Fibroblast of lung (primary cell): ENCODE measurements at regions not wholly inside any gene's neighbourhood (a gene's known extent, or its start where the extent isn't known, plus 50 kb on each side); places are given as distances from the start of the nearest gene placed in this dataset.
"Not testable (repeated sequence)": the region's sequence is repeated elsewhere in the genome, so short reads cannot be mapped to it uniquely, and the experiment has no call there.

ENCODE experiments used
- DNase-seq, 2 donors: peaks; one replicate each; pipeline versions ENCODE4 v3.0.0 to v3.0.0-alpha.2; 2010; ENCODE audit warnings: low read depth in 2 of 2
- H2AFZ ChIP-seq: 2 replicates; pipeline ENCODE4 v1.5.1; 2012; ENCODE audit warnings: low read length, control low read depth, inconsistent platforms
- H3K27ac ChIP-seq: 2 replicates; pipeline ENCODE4 v1.5.1; 2011; ENCODE audit warnings: low read length, control low read depth; ENCODE audit not compliant: insufficient read depth
- H3K27me3 ChIP-seq: 2 replicates; pipeline ENCODE4 v1.5.1; 2011; ENCODE audit warnings: mild to moderate bottlenecking, low read length; ENCODE audit not compliant: control insufficient read depth, insufficient read depth
- H3K36me3 ChIP-seq: 2 replicates; pipeline ENCODE4 v1.5.1; 2011; ENCODE audit warnings: low read length; ENCODE audit not compliant: control insufficient read depth, insufficient read depth
- H3K4me1 ChIP-seq: 2 replicates; pipeline ENCODE4 v1.5.1; 2011; ENCODE audit warnings: low read length; ENCODE audit not compliant: control insufficient read depth, insufficient read depth; ENCODE audit errors: extremely low read depth
- H3K4me2 ChIP-seq: 2 replicates; pipeline ENCODE4 v1.5.1; 2011; ENCODE audit warnings: low read length, control low read depth; ENCODE audit not compliant: insufficient read depth; ENCODE audit errors: extremely low read depth
- H3K4me3 ChIP-seq, 4 experiments: fragments of 200-600 bp in 1 of 4; sonication (generic) in 1 of 4; replicated peaks in 1 of 4; 2 replicates each; pipeline ENCODE4 v1.5.1; 2011 to 2016; ENCODE audit warnings: low read length in 4 of 4, low read depth in 3 of 4, mild to moderate bottlenecking in 3 of 4, control low read depth in 2 of 4, inconsistent platforms in 1 of 4, mixed read lengths in 1 of 4; ENCODE audit not compliant: insufficient read depth in 1 of 4; ENCODE audit errors: control extremely low read depth in 1 of 4
- H3K79me2 ChIP-seq: 2 replicates; pipeline ENCODE4 v1.5.1; 2012; ENCODE audit warnings: mild to moderate bottlenecking, low read length, inconsistent platforms; ENCODE audit not compliant: control insufficient read depth, insufficient read depth
- H3K9ac ChIP-seq: 2 replicates; pipeline ENCODE4 v1.5.1; 2011; ENCODE audit warnings: mild to moderate bottlenecking, low read length, control low read depth; ENCODE audit not compliant: insufficient read depth
- H3K9me3 ChIP-seq: 2 replicates; pipeline ENCODE4 v1.5.1; 2012; ENCODE audit warnings: low read depth, low read length; ENCODE audit not compliant: control insufficient read depth, insufficient read depth
- H4K20me1 ChIP-seq: 2 replicates; pipeline ENCODE4 v1.5.1; 2011; ENCODE audit warnings: low read length; ENCODE audit not compliant: control insufficient read depth, insufficient read depth; ENCODE audit errors: extremely low read depth
- CTCF ChIP-seq, 2 donors: IDR thresholded peaks in 1 of 2; conservative IDR thresholded peaks in 1 of 2; 1 replicate in 1 of 2; 2 replicates in 1 of 2; pipeline ENCODE4 v1.5.1; 2011 to 2012; ENCODE audit warnings: low read length in 2 of 2, control low read depth in 1 of 2, inconsistent platforms in 1 of 2, low read depth in 1 of 2, mild to moderate bottlenecking in 1 of 2
- EZH2 ChIP-seq: IDR thresholded peaks from 2 replicates; pipeline ENCODE4 v1.5.1; 2012; ENCODE audit warnings: low read length, control low read depth, mild to moderate bottlenecking; ENCODE audit errors: missing control alignments

GRCh38 chr4:8945506-8945905 lies 73.9 kb upstream of the HMX1 start:
- not testable (repeated sequence) for DNase-seq, H3K4me1 ChIP-seq, H4K20me1 ChIP-seq

GRCh38 chr4:8943367-8943766 lies 71.7 kb upstream of the HMX1 start:
- H4K20me1 ChIP-seq, H3K27me3 ChIP-seq, H3K4me1 ChIP-seq: not testable (repeated sequence)

More at GRCh38 chr4:8945506-8945905, 73.9 kb upstream of the HMX1 start:
- H3K4me2 ChIP-seq, H3K79me2 ChIP-seq, H2AFZ ChIP-seq, H3K27ac ChIP-seq, H3K36me3 ChIP-seq, H3K4me3 ChIP-seq, H3K27me3 ChIP-seq, H3K9me3 ChIP-seq, H3K9ac ChIP-seq: not testable (repeated sequence)

GRCh38 chr4:8942088-8942487 lies 70.4 kb upstream of the HMX1 start:
- not testable (repeated sequence) for H3K36me3 ChIP-seq, H2AFZ ChIP-seq, H3K9ac ChIP-seq, DNase-seq, H3K27me3 ChIP-seq, H3K4me2 ChIP-seq, H3K9me3 ChIP-seq, H3K27ac ChIP-seq, H3K4me1 ChIP-seq, H3K4me3 ChIP-seq, H3K79me2 ChIP-seq, H4K20me1 ChIP-seq

More at GRCh38 chr4:8943367-8943766, 71.7 kb upstream of the HMX1 start:
- H2AFZ ChIP-seq, H3K27ac ChIP-seq, H3K4me3 ChIP-seq, H3K79me2 ChIP-seq, H3K4me2 ChIP-seq, DNase-seq, H3K9ac ChIP-seq, H3K9me3 ChIP-seq, H3K36me3 ChIP-seq: not testable (repeated sequence)

GRCh38 chr4:8941492-8941805 lies 69.8 kb upstream of the HMX1 start:
- not testable (repeated sequence) for H4K20me1 ChIP-seq, H3K27me3 ChIP-seq, DNase-seq, H3K4me2 ChIP-seq, H3K4me3 ChIP-seq, H2AFZ ChIP-seq, H3K9me3 ChIP-seq, H3K36me3 ChIP-seq, H3K79me2 ChIP-seq, H3K27ac ChIP-seq, H3K4me1 ChIP-seq, H3K9ac ChIP-seq

GRCh38 chr4:8940792-8941491 lies 69.3 kb upstream of the HMX1 start:
- DNase-seq = no peak
- Histone ChIP-seq H3K27me3 (no peaks in the 10 kb centered on the region), H3K9ac (no peak overlapping the region)

More at GRCh38 chr4:8940792-8941491, 69.3 kb upstream of the HMX1 start:
- Histone ChIP-seq H3K4me1 (no peaks in the 10 kb centered on the region), H3K4me2 (no peak overlapping the region), H3K36me3 (no peaks in the 10 kb centered on the region), H3K9me3 (no peaks in the 10 kb centered on the region), H2AFZ (no peak overlapping the region), H3K79me2 (no peaks in the 10 kb centered on the region), H3K27ac (no peak overlapping the region), H4K20me1 (no peaks in the 10 kb centered on the region), H3K4me3 (no peak overlapping the region)
- TF ChIP-seq EZH2 = no peak
- TF ChIP-seq CTCF (conservative IDR thresholded peaks at IDR 0.05 in 1 of 2, IDR thresholded peaks at IDR 0.05 in 1 of 2; ENCODE audit: low read depth in 1 of 2, low read length in 2 of 2) = no peak
